ENCODE measurements at regions not wholly inside any gene's neighbourhood (a gene's known extent, or its start where the extent isn't known, plus 50 kb on each side); places are given as distances from the start of the nearest gene placed in this dataset.

- TF ChIP-seq, protein P1, sequence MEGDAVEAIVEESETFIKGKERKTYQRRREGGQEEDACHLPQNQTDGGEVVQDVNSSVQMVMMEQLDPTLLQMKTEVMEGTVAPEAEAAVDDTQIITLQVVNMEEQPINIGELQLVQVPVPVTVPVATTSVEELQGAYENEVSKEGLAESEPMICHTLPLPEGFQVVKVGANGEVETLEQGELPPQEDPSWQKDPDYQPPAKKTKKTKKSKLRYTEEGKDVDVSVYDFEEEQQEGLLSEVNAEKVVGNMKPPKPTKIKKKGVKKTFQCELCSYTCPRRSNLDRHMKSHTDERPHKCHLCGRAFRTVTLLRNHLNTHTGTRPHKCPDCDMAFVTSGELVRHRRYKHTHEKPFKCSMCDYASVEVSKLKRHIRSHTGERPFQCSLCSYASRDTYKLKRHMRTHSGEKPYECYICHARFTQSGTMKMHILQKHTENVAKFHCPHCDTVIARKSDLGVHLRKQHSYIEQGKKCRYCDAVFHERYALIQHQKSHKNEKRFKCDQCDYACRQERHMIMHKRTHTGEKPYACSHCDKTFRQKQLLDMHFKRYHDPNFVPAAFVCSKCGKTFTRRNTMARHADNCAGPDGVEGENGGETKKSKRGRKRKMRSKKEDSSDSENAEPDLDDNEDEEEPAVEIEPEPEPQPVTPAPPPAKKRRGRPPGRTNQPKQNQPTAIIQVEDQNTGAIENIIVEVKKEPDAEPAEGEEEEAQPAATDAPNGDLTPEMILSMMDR (IDR thresholded peaks at IDR 0.05), result no peak
- intact Hi-C loops (cut with DNase I; ENCODE audit: low total_unique reads), result no loop called here
- no peaks in the 10 kb centered on the region for H3K36me3 ChIP-seq
- peaks cover 0 to 17% (median 9%) of the 10 kb centered on the region in 4 donors for H3K4me1 ChIP-seq
- no peak for DNase-seq
- H3K9me3 ChIP-seq, result no peaks in the 10 kb centered on the region
- no peak overlapping the region for H3K27ac ChIP-seq
- H3K4me3 ChIP-seq, result peak overlapping the region in 1 of 2 donors; percentile 24
- H3K27me3 ChIP-seq, result peaks cover 0 to 29% of the 10 kb centered on the region in 2 donors
Measured at GRCh38 chr13:108495646-108496361, 133.6 kb upstream of the MYO16 start.

DNA sequence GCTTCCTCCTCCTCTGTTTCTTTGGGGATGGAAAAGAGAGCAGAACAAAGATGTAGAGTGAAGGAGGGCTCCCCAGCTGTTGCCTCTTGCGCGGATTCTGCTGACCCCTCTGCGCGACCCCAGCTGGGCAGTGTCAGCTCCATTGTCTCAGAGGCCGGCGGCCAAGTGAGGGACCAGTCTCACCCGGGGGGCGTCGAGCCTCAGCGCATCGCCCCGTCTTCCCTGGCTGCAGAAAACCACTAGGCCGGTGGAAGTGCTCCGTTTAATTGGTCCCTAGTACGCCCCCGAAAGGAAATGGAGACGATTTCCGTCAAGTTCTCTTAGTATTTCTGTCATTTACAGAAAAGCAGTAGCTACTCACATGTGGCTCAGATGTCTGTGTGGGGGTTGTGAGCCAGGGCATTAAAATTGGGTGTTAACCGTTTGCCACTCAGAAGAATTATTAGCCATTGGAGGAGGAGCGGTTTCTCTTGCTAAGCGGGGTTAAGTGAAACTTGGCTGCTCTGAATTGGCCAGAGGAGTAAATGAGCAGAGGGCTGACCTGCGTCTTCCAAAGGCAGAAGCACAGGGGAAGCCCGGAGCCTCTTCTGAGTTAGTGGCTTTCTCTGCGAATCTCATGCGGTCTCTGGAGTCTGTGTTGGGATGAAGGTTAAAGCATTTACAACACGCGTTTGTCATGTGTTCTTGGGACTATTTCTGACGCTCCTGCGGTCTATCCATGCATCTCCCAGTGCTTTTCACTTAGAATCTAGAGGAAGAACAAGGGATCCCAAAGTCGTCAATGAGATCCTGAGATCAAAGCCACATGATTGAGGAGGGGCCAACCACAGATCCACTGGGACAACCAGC is 132.8 kb upstream of the MYO16 start:
- H3K27ac ChIP-seq, result no peak overlapping the region
- TF ChIP-seq, protein P1 (IDR thresholded peaks at IDR 0.05), result no peak
- intact Hi-C loops (cut with DNase I; ENCODE audit: low total_unique reads), result no loop called here
- H3K27me3 ChIP-seq, result peaks cover 0 to 29% of the 10 kb centered on the region in 2 donors
- peaks cover 0 to 17% (median 9%) of the 10 kb centered on the region in 4 donors for H3K4me1 ChIP-seq
- no peaks in the 10 kb centered on the region for H3K9me3 ChIP-seq
- peak overlapping the region in 1 of 2 donors; percentile 24 for H3K4me3 ChIP-seq
- no peaks in the 10 kb centered on the region for H3K36me3 ChIP-seq
- no peak for DNase-seq

DNA sequence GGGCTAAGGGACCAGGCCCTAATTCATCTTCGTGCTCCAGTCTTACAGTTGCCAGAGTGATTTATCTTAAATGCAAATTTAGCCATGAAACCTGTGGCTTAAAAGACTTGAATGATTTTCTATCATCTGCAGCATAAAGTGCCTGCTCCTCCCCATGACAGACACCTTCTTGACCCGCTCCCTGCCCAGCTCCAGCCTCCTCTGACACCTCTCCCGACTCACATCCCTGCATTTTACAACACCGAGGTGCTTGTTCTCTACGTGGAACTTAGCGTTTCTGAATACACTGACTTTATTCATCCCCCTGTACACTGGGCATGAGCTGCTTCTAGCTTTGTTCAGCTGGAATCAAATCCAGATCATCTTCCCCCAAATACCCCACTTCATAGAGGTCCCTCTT is 128.7 kb upstream of the MYO16 start:
- TF ChIP-seq, protein P1 (IDR thresholded peaks at IDR 0.05), result no peak
- peaks cover 0 to 10% (median 6%) of the 10 kb centered on the region in 4 donors for H3K4me1 ChIP-seq
- no peak overlapping the region for H3K27ac ChIP-seq
- no peaks in the 10 kb centered on the region for H3K36me3 ChIP-seq
- H3K9me3 ChIP-seq, result no peaks in the 10 kb centered on the region
- H3K27me3 ChIP-seq, result peaks cover 0 to 13% of the 10 kb centered on the region in 2 donors
- intact Hi-C loops (cut with DNase I; ENCODE audit: low total_unique reads), result no loop called here
- no peak overlapping the region for H3K4me3 ChIP-seq
- no peak for DNase-seq

DNA sequence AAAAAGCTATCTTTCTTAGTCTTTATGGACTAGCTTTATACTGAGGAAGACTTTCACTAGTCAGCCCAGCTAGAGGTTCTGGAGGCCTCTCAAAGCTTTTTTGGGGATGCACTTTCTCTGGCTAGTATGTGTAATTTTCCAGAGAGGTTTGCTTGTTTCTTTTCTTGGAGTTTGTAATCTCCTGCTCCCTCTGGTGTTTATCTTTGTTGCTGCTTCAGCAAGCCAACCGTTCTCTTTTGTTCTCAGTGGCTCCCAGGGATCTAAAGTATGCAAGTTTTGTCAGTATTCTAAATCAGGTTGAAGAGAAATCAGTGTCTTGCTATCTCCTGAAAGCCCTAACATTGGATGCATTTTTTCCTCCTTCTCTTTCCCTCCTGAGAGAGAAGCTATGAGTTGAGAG is 121.1 kb upstream of the MYO16 start:
- Histone ChIP-seq H3K4me3 (no peak overlapping the region), H3K9me3 (no peaks in the 10 kb centered on the region), H3K27ac (no peak overlapping the region), H3K36me3 (no peaks in the 10 kb centered on the region), H3K27me3 (no peaks in the 10 kb centered on the region), H3K4me1 (no peaks in the 10 kb centered on the region)
- DNase-seq, result no peak
- intact Hi-C loops (cut with DNase I; ENCODE audit: low total_unique reads), result no loop called here
- TF ChIP-seq, protein P1 (IDR thresholded peaks at IDR 0.05), result peak in 1 of 2 experiments; percentile 16

DNA sequence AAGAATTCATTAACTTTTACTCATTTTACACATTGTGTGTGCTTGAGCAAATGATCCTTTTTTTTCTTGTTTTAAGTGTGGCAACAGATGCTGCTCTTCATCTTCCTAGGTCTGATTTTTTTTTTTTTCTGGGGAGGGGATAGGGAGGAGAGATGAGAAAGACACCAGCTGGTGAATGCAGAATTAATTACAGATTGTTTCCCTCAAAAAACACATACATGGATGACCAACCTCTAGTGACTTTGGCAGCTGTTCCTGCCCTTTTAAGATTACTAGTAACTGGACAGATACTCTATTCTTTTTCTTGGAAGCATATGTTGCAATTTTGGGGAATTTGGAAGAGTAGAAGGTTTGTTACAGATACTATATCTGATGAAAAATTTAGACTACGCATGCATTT is 103.6 kb upstream of the MYO16 start:
- H3K9me3 ChIP-seq, result no peaks in the 10 kb centered on the region
- DNase-seq, result no peak
- TF ChIP-seq, protein P1 (IDR thresholded peaks at IDR 0.05), result no peak
- no peaks in the 10 kb centered on the region for H3K36me3 ChIP-seq
- H3K27me3 ChIP-seq, result peaks cover 0 to 2% of the 10 kb centered on the region in 2 donors
- H3K4me3 ChIP-seq, result no peak overlapping the region
- H3K27ac ChIP-seq, result no peak overlapping the region
- H3K4me1 ChIP-seq, result no peaks in the 10 kb centered on the region
- intact Hi-C loops (cut with DNase I; ENCODE audit: low total_unique reads), result no loop called here

Measured in tibial artery (tissue), 4 donors.